ENCODE measurements at regions not wholly inside any gene's neighbourhood (a gene's known extent, or its start where the extent isn't known, plus 50 kb on each side); places are given as distances from the start of the nearest gene placed in this dataset.

- TF ChIP-seq CTCF (IDR thresholded peaks at IDR 0.05) (no peak), POLR2AphosphoS5 (IDR thresholded peaks at IDR 0.05) (no peak), EP300 (IDR thresholded peaks at IDR 0.05) (no peak)
Measured at GRCh38 chr5:23703940-23704855, 196.8 kb downstream of the PRDM9 start.

Data from upper lobe of left lung (tissue), 4 donors.